Osteocyte (in vitro differentiated cells): ENCODE measurements at regions not wholly inside any gene's neighbourhood (a gene's known extent, or its start where the extent isn't known, plus 50 kb on each side); places are given as distances from the start of the nearest gene placed in this dataset.

Experiments used
- DNase-seq: peaks from one replicate; pipeline ENCODE4 v3.0.0; 2021; ENCODE audit warnings: mixed read lengths; ENCODE audit not compliant: unreplicated experiment; ENCODE audit errors: extremely low spot score
- H3K27ac Mint-ChIP-seq: one replicate; pipeline ENCODE4 v1.8.0; 2021; ENCODE audit warnings: mild to moderate bottlenecking, mixed read lengths; ENCODE audit not compliant: unreplicated experiment
- H3K27me3 Mint-ChIP-seq: one replicate; pipeline ENCODE4 v1.8.0; 2021; ENCODE audit warnings: mixed read lengths; ENCODE audit not compliant: unreplicated experiment
- H3K36me3 Mint-ChIP-seq: one replicate; pipeline ENCODE4 v1.8.0; 2021; ENCODE audit warnings: mixed read lengths; ENCODE audit not compliant: unreplicated experiment
- H3K4me1 Mint-ChIP-seq: one replicate; pipeline ENCODE4 v1.8.0; 2021; ENCODE audit warnings: mixed read lengths; ENCODE audit not compliant: unreplicated experiment
- H3K4me3 Mint-ChIP-seq: one replicate; pipeline ENCODE4 v1.8.0; 2021; ENCODE audit warnings: mild to moderate bottlenecking, moderate library complexity, mixed read lengths; ENCODE audit not compliant: unreplicated experiment
- H3K9me3 Mint-ChIP-seq: one replicate; pipeline ENCODE4 v1.8.0; 2021; ENCODE audit warnings: mixed read lengths; ENCODE audit not compliant: unreplicated experiment
- CTCF ChIP-seq: fragments of 200-600 bp; sonication (generic); IDR thresholded peaks from 2 replicates; pipeline ENCODE4 v1.5.0; 2021; ENCODE audit warnings: antibody characterized with exemption, mild to moderate bottlenecking, moderate library complexity

- Mint-ChIP-seq H3K27me3 (no peaks in the 10 kb centered on the region), H3K4me3 (no peak overlapping the region), H3K36me3 (no peaks in the 10 kb centered on the region), H3K9me3 (no peaks in the 10 kb centered on the region), H3K27ac (no peak overlapping the region), H3K4me1 (peaks cover 8% of the 10 kb centered on the region)
- no peak for TF ChIP-seq CTCF
- no peak for DNase-seq
Observed at GRCh38 chr5:83846624-83847350, 126.1 kb upstream of the HAPLN1 start.

- H3K36me3 Mint-ChIP-seq = no peaks in the 10 kb centered on the region
- H3K27ac Mint-ChIP-seq = peak overlapping the region; percentile 18
- DNase-seq = no peak
- no peaks in the 10 kb centered on the region for H3K27me3 Mint-ChIP-seq
- peaks cover 8% of the 10 kb centered on the region for H3K4me1 Mint-ChIP-seq
- TF ChIP-seq CTCF = no peak
- H3K9me3 Mint-ChIP-seq = no peaks in the 10 kb centered on the region
- no peak overlapping the region for H3K4me3 Mint-ChIP-seq
Observed at GRCh38 chr5:83844449-83845068, 123.9 kb upstream of the HAPLN1 start.

- Mint-ChIP-seq H3K9me3 (no peaks in the 10 kb centered on the region), H3K4me3 (no peak overlapping the region), H3K27ac (no peak overlapping the region), H3K36me3 (no peaks in the 10 kb centered on the region), H3K27me3 (no peaks in the 10 kb centered on the region), H3K4me1 (peaks cover 7% of the 10 kb centered on the region)
- no peak for TF ChIP-seq CTCF
- DNase-seq = no peak
Observed at GRCh38 chr5:83839788-83840187, 119.1 kb upstream of the HAPLN1 start.

GRCh38 chr5:83839256-83839655, 118.6 kb upstream of the HAPLN1 start:
- DNase-seq = no peak
- Mint-ChIP-seq H3K9me3 (no peaks in the 10 kb centered on the region), H3K36me3 (no peaks in the 10 kb centered on the region), H3K27ac (no peak overlapping the region), H3K27me3 (no peaks in the 10 kb centered on the region), H3K4me3 (no peak overlapping the region), H3K4me1 (peaks cover 2% of the 10 kb centered on the region)
- no peak for TF ChIP-seq CTCF

GRCh38 chr5:83837265-83837907, 116.7 kb upstream of the HAPLN1 start:
- Mint-ChIP-seq H3K4me3 (no peak overlapping the region), H3K4me1 (no peaks in the 10 kb centered on the region), H3K9me3 (no peaks in the 10 kb centered on the region), H3K36me3 (no peaks in the 10 kb centered on the region), H3K27me3 (no peaks in the 10 kb centered on the region), H3K27ac (no peak overlapping the region)
- no peak for TF ChIP-seq CTCF
- DNase-seq = no peak
